ENCODE measurements at regions not wholly inside any gene's neighbourhood (a gene's known extent, or its start where the extent isn't known, plus 50 kb on each side); places are given as distances from the start of the nearest gene placed in this dataset.

DNA sequence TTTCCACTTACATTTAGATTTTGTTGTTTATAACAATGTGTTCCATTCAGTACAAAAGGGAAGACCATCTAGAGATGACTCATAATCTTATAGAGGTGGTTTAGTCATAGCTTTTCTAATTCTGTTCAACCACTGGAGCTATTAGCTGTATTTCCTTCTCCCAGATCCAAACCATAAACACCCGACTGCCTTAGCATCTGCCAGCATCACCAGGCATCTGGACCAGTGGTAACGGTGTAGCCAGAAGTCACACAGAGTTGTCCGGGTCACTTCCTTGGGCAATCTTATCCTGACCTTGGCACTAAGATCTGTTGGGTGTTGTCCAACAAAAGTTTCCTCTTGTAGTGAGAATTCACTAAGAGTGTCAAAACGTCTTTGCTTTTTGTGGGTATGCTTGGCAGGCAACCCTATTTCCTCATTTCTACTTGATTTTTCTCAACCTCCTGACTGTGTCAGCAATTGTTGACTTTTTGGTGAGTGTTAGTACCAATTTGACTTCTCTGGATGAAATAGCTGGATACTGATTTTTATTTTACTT, 372.1 kb upstream of the B3GALT2 start:
- DNase-seq: peak; percentile 36

DNA sequence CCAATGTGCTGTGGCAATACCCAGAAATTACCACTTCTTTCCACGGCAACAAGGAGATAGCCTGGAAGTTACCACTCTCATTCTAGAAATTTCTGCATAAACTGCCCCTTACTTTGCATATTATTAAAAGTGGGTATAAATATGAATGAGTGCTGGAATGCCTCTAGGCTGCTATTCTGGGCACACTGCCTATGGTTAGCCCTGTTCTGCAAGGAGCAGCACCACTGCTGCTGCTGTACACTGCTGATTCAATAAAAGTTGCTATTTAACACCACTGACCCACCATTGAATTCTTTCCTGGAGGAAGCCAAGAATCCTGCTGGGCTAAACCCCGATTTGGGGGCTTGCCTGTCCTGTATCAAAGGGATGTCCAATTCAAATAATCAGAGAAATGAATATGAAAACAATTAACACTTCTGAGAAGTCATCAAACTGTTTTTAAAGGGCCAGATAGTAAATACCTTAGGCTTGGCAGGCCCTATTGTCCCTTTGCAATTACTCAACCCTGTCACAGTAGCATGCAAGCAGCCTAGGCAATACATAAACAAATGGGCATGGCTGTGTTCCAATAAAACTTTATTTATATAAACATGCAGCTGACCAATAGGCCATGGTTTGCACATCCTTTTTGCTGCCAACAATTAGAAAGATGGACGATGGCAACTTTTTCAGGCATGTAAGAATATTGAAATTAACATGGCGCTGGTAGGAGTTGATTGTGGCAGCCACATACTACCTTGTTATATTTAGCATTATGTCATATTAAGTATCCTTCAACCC, 369.4 kb upstream of the B3GALT2 start:
- no peak for DNase-seq

GRCh38 chr1:193553564-193553963, 367.2 kb upstream of the B3GALT2 start:
- DNase-seq: no peak

DNA sequence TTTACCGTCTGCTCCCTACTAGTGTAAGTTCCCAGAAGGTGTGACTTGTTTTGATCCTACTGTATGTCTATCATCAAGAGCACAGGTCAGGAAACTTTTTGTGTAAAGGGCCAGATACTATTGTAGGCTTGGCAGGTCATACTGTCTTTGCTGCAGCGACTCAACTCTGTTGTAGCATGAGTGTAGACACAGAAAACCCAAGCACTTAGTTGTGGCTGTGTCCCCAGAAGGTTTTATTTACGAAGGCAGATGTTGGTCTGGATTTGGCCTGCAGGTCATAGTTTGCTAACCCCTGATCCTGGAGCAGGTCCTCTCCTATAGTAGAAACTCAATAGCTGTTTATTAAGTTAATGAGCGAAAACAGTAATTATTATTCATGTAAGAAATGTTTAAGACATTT, 365.9 kb upstream of the B3GALT2 start:
- DNase-seq: no peak

GRCh38 chr1:193549081-193549480, 362.7 kb upstream of the B3GALT2 start:
- no peak for DNase-seq

- DNase-seq: no peak
Observed at GRCh38 chr1:193545171-193545570, 358.8 kb upstream of the B3GALT2 start.

DNA sequence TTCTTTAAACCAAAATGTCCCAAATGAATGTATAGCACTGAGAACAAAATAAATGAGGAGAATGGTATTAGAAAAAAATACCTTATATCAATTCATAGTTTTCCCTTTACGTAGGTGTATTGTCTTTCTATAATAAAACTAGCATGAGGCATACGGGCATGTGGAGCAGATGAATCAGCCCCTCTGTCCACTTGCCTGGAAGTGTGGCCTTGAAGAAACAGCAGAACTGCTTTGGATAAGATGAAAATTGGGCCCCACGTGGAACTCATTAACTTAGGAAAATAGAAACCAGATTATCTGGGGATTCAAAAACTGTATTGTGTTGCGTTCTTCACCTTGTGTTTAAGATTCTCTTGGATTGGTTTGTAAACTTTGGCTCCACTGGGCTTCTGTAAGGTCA, 356.8 kb upstream of the B3GALT2 start:
- DNase-seq: no peak

- no peak for DNase-seq
Observed at GRCh38 chr1:193542690-193543089, 356.3 kb upstream of the B3GALT2 start.

- no peak for DNase-seq
Observed at GRCh38 chr1:193540511-193540910, 354.1 kb upstream of the B3GALT2 start.

DNA sequence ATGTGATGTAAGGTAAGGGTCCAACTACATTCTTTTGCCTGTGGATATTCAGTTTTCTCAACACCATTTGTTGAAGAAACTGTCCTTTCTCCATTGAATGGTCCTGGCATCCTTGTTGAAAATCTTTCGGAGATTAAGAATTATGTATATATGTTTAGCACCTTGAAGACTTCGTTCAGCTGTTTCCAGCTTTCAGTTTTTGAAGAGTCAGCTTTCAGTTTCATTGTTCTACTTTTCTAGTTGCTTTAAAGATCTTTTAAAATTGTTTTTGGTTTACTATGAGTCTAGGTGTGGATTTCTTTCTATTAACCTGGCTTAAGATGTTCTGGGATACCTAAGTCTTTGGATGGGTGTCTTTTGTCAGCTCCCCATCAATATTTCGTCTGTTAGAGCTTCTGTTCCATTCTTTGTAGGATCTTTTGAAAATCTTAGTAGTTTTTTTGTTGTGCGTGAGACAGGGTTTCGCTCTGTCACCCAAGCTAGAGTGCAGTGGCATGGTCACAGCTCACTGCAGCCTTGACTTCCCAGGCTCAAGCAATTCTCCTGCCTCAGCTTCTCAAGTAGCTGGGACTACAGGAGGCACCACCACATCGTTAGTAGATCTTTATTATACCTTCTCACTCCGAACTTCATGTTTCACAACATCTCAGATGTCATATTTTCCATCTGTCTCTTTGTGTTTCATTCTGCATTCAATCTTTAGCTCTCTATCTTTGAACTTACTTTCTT, 353.5 kb upstream of the B3GALT2 start:
- DNase-seq: no peak

DNA sequence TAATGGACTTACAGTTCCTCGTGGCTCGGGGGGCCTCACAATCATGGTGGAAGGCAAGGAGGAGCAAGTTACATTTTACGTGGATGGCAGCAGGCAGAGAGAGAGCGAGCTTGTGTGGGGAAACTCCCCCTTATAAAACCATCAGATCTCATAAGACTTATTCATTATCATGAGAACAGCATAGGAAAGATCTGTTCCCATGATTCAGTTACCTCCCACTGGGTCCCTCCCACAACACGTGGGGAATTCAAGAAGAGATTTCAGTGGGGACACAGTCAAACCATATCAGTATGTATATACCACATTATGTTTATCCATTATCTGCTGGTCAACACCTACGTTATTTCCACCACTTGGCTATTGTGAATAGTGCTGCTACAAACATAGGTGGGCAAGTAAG, 352.3 kb upstream of the B3GALT2 start:
- DNase-seq: no peak

- no peak for DNase-seq
Observed at GRCh38 chr1:193538003-193538354, 351.6 kb upstream of the B3GALT2 start.

DNA sequence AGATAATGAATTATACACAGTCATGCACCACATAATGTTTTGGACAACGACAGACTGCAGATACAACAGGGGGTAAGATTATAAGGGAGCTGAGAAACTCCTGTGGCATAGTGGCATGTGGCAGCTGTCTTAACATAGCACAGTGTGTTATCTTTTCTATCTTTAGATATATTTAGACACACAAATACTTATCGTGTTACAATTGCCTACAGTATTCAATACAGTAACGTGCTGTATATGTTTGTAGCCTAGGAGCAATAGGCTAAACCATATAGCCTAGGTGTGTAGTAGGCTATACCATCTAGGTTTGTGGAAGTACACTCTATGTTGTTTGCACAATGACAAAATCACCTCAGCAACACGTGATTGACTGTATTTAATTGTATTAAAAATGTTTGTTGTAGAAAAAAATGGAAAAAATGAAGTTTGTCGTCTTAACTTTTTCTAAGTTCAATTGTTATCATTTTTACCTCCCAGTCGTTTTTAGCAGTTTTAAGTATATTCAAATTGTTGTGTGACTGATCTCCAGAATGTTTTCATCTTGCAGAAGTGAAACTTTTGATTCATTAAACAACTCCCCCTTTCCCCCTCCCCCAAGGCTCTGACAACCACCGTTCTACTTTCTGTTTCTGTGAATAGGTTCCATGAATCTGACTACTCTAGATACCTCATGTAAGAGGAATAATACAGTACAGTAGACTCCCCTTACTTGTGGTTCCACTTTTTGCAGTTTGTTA, 351.0 kb upstream of the B3GALT2 start:
- no peak for DNase-seq

GRCh38 chr1:193533853-193534252, 347.4 kb upstream of the B3GALT2 start:
- no peak for DNase-seq

GRCh38 chr1:193525917-193526710, 339.7 kb upstream of the B3GALT2 start:
- no peak for DNase-seq

- no peak for DNase-seq
Observed at GRCh38 chr1:193525411-193525810, 339.0 kb upstream of the B3GALT2 start.

GRCh38 chr1:193524616-193525015, 338.2 kb upstream of the B3GALT2 start:
- DNase-seq: no peak

- no peak for DNase-seq
Observed at GRCh38 chr1:193524021-193524420, 337.6 kb upstream of the B3GALT2 start.

- peak; percentile 63 for DNase-seq
Observed at GRCh38 chr1:193520472-193520871, 334.1 kb upstream of the B3GALT2 start.

DNA sequence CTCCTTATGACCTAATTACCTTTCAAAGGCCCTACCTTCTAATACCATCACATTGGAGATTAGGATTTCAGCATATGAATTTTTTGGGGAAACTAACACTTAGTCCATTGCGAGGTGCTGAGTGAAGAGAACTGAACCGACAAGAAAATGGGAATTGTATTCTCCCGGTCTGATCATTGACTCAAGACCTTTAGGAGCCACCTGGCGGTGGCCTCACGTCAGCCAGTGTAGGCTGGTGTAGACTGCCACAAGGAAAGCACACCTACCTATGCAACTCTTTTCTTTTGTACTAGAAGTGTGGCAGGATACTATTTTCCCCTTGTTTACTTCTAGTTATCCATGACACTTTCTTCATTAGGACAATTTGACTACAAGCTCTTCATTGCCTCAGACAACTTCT, 333.5 kb upstream of the B3GALT2 start:
- DNase-seq: no peak

GRCh38 chr1:193516755-193517388, 330.5 kb upstream of the B3GALT2 start:
- no peak for DNase-seq

GRCh38 chr1:193514397-193514796, 328.0 kb upstream of the B3GALT2 start:
- DNase-seq: no peak
